Middle frontal gyrus (tissue), 1 donor: ENCODE measurements at regions not wholly inside any gene's neighbourhood (a gene's known extent, or its start where the extent isn't known, plus 50 kb on each side); places are given as distances from the start of the nearest gene placed in this dataset.
"Not testable (repeated sequence)": the region's sequence is repeated elsewhere in the genome, so short reads cannot be mapped to it uniquely, and the experiment has no call there.

Source experiments
- DNase-seq: peaks from one replicate; pipeline ENCODE4 v3.0.0-alpha.2; 2015; ENCODE audit warnings: low spot score; ENCODE audit errors: extremely low spot score

DNA sequence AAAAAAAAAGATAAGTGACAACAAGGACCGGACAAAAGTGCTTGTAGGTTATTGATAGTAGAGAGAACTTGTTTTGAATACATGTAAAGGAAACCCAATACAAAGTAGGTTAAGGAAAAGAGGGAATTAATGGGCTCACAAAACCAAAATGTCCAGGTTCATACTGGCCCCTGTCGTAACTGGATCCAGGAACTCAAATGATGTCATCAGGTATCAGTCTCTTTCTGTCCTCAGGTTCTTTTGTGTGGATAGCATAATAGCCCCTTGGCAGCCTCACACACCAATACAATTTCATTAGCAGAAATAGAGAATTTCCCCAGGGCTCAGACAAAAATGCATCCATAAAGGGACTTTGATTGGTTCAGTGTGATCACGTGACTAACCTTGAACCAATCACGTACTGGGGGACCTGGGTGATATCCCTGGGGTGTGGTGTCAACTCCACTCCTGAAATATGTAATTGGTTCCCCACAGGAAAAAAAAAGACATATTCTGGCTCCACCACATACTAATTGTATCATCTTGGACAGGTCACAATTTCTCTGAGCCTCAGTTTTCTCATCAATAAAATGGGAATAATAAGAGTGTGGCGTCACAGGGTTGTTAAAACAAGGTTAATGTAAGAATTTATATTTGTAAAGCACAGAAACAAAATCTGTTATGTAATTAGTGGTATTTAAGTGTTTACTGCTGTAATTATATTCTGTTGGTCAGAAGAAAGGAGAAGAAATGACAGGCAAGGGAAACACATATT, 174.8 kb downstream of the PDGFRA start:
- DNase-seq: no peak

DNA sequence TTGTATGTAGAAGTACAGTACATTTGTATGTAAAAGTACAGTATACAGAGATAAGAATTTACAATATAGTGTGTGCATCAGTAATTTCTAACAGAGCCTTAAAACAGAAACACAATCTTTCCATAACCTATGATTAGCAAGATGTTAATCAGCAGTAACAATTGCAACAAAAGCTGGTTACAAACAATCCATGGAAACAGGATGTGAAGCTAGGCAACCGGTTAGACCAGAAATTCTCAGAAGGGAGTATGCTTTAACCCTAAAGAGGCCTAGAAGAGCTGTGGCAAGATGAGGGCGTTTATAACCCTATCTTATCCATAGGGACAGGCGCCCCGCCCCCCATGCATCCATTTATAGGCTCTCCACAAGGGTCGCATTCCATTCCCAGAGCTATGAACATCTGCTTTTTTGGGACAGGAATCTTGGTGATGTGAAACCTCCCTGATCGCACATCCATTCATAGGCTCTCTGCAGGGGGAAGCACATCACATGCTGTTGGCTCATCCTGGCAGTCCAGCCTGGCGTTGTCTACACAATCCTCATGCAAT, 180.3 kb downstream of the PDGFRA start:
- DNase-seq: not testable (repeated sequence)

GRCh38 chr4:54414545-54414944, 185.5 kb downstream of the PDGFRA start:
- no peak for DNase-seq

DNA sequence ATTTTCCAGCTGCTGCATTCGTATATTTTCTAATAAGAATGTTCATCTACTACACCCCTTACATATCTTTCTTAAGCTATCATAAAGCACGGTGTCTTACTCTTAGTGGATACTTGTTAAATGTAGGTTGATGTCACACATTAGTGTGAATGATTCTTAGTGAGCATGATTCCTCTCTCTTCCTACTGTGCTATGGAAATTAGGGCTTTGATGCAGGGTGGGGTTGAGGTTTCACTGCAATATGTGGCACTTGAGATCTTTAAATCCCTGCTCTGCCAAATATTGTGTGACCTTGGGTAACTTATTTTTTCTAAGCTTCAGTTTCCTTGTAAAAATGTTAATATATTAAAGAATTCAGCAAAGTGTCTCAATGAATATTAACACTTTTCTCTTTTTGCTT, 188.4 kb downstream of the PDGFRA start:
- DNase-seq: no peak

GRCh38 chr4:54418468-54418867, 189.4 kb downstream of the PDGFRA start:
- no peak for DNase-seq

DNA sequence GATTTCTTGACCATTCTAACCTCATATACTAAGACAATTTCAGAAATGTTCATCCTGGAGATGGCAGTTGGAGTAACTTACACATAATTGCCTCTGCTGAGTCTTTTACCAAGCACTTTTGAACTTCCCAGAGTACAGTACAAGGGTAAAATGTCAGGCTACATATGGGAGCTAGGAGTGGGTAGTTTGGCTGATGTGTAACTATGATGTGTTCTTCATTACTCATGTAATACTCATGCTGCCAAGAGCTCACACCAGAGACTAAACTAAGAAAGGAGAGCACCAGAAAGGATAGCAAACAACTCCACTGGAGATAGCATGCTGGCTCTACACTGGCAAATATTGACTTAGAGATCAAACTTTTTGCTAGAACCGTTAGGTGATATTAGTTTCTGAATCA, 194.0 kb downstream of the PDGFRA start:
- no peak for DNase-seq

DNA sequence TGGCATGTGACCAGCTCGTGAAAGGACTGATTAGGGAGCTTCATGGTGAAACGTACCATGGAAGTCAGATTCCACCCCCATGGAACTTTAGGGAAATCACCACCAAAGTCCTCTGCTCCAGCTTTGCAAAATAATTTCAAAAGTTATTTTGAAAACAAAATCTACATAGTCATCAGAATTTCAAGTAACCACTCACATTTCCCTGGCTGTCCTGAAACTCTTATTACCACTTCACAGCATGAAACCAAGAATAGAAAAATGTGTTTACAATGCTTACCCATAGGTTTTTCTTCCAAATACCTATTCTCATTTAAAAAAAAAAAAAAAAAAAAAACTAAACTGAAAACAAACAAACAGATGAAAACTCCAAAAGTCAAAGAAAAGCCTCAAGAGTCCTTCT, 198.7 kb downstream of the PDGFRA start:
- DNase-seq: no peak

DNA sequence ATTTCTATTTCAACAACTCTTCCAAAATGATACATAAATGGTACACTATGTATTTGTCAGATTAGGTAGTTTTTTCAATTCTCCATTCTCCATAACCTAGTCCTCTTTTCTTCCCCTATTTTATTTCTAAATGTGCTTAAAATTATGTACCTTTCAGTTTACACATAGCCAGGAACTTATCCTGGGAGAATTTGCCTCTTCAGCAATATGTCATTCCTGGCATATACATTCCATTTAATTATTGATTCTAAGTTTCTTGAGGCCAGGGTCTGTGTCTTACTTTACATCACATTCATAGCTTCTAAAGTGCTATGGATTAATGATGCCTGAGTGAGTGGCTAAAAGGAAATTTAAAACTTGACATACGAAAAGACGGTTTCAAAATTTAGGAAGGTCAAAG, 199.8 kb downstream of the PDGFRA start:
- DNase-seq: no peak

DNA sequence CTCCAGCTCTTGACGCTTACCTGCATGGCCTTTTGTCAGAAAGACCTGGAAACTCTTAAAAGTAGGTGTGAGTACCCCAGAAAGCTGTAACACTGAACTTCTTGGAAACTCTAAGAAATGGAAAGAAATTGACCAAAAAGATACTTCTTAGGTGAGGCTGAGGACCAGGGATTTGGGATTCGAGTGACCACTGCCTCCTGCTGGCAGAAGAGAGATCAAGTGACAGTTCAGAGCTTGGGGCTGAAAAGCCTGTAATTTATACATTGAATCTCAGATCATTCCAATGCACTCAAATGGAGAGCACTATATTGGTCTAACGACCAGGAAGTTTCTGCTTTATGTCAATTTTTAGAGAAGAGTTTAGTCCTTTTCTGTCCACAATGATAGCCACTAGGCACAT, 204.6 kb downstream of the PDGFRA start:
- no peak for DNase-seq

DNA sequence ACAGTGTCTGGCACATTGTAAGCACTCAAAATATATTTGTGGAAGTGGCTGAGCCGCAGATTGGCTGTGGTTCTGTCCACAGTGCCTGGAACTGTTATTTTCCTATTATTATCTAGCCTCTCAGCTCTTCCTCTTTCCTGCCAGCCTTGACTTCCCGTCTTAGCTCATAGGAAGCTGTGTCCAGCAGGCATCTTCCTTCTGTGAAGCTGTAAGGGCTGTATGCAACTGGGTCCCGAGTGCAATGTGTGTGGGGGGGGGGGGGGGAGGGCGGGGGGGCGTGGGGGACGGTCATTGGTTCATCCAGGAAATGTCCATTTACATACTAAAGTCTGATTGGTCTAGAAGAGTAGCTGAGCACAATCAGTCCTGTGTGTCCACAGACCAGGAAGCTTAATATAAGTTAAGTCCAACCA, 210.7 kb downstream of the PDGFRA start:
- no peak for DNase-seq

- peak; percentile 44 for DNase-seq
These were observed 211.5 kb downstream of the PDGFRA start for GRCh38 chr4:54440394-54441136.

DNA sequence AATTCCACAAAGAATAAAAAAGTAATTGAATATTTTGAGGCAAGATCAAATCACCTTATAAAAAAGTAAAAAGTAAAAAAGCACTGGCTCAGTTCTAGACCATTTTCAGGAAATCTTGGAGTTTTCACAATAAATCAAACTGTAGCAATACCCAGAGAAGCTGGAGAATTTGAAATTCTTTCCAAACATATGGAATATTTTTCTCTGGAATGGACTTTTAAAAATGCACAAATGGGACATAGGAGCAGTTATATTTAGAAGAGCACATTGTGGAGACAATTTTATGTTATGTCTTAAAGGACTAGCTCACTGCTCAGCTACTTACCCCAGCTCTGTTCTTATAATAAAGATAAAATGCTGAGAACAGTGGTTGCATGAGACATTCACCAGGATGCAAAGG, 211.9 kb upstream of the KIT start:
- DNase-seq: no peak

- DNase-seq: no peak
These were observed 211.2 kb upstream of the KIT start for GRCh38 chr4:54446581-54446980.

DNA sequence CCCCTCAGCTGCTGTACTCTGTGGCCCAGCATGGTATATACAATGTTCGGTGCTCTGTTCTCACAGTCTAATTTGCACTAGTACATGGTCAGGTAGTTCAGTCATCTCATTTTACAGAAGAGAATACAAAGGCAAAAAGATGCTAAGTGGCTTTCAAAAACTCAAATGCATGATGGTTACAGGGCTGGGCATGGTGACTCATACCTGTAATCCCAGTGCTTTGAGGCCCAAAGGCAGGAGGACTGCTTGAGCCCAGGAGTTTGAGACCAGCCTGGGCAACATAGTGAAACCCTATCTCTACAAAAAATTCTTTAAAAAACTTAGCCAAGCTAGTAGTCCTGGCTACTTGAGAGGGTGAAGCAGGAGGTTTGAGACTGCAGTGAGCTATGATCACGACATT, 210.5 kb upstream of the KIT start:
- DNase-seq: no peak

- no peak for DNase-seq
These were observed 207.8 kb upstream of the KIT start for GRCh38 chr4:54449999-54450398.

DNA sequence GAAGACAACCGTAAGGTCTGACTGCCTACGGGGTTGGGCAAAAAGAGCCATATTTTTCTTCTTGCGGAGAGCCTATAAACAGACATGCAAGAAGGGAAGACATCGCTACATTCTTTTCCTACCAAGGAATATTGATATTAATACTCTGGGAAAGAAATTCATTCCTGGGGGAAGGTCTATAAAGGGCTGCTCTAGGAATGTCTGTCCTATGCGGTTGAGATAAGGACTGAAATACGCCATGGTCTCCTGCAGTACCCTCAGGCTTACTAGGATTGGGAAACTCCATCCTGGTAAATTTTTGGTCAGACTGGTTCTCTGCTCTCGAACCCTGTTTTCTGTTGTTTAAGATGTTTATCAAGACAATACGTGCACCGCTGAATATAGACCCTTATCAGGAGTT, 190.8 kb upstream of the KIT start:
- DNase-seq: not testable (repeated sequence)

- DNase-seq: no peak
These were observed 184.6 kb upstream of the KIT start for GRCh38 chr4:54473077-54473545.

- DNase-seq: no peak
These were observed 184.0 kb upstream of the KIT start for GRCh38 chr4:54473798-54474197.

DNA sequence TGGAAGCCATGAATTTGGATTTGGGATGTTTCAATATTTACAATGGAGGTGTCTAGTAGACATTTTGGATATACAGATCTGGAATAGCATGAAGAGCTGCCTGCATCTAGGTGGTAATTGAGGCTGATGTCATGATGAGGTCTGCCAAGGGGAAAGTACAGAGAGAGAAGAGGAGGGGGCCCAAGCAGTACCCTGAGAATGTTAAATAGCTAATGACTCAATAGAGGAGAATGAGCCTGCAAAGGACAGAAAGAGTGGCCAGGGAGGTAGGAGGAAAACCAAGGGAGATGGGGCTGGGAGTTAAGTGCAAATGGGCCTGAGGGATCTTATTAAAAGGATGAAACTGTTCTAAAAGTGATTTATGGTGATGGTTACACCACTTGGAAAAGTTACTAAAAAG, 182.2 kb upstream of the KIT start:
- no peak for DNase-seq

GRCh38 chr4:54482529-54483200, 175.1 kb upstream of the KIT start:
- no peak for DNase-seq

GRCh38 chr4:54484383-54484782, 173.4 kb upstream of the KIT start:
- no peak for DNase-seq

DNA sequence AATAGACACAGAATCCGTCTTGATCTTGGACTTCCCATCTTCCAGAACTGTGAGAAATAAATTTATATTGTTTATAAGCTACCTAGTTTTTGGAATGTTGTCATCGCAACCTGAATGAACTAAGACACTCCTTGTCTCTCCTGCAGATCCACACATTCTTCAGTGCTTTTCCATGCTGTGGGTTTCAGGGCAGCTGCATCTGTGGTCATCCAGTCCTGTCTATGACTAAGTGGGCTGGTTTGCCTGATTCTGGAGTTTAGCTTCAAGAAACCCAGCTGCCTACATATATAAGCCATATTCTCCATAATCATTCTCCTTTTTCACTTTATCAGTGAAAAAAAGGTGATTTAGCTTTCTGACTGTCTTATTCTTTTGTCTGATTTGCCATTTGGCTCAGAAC, 170.3 kb upstream of the KIT start:
- no peak for DNase-seq
